Testis (tissue), 2 donors: ENCODE measurements at regions not wholly inside any gene's neighbourhood (a gene's known extent, or its start where the extent isn't known, plus 50 kb on each side); places are given as distances from the start of the nearest gene placed in this dataset.

Source experiments
- CTCF ChIP-seq, 3 experiments: fragments of 450-650 bp in 2 of 3; fragments of 200-600 bp in 1 of 3; sonication (generic) in 1 of 3; IDR thresholded peaks; one replicate each; pipeline ENCODE4 v1.5.1; 2016 to 2019; ENCODE audit warnings: antibody characterized with exemption in 3 of 3, mild to moderate bottlenecking in 2 of 3, moderate library complexity in 1 of 3
- POLR2A ChIP-seq: fragments of 450-650 bp; IDR thresholded peaks from one replicate; pipeline ENCODE4 v1.6.1; 2017; ENCODE audit warnings: antibody characterized with exemption, mild to moderate bottlenecking, moderate library complexity

GRCh38 chr1:83776913-83777757 is 221.8 kb downstream of the TTLL7 start:
- no peak for TF ChIP-seq CTCF (IDR thresholded peaks at IDR 0.05)
- TF ChIP-seq POLR2A: no peak
